HG02623 (cell line): ENCODE measurements at regions not wholly inside any gene's neighbourhood (a gene's known extent, or its start where the extent isn't known, plus 50 kb on each side); places are given as distances from the start of the nearest gene placed in this dataset.
"Not testable (repeated sequence)": the region's sequence is repeated elsewhere in the genome, so short reads cannot be mapped to it uniquely, and the experiment has no call there.

ENCODE experiments used
- ATAC-seq: cut with Tn5 transposase; IDR thresholded peaks from one replicate; pipeline ENCODE4 v1.9.1; 2021; ENCODE audit warnings: moderate library complexity; ENCODE audit not compliant: unreplicated experiment

- ATAC-seq = no peak
These were observed 156.1 kb upstream of the SRD5A2 start for GRCh38 chr2:31736695-31737454.

- no peak for ATAC-seq
These were observed 155.0 kb upstream of the SRD5A2 start for GRCh38 chr2:31735716-31736115.

DNA sequence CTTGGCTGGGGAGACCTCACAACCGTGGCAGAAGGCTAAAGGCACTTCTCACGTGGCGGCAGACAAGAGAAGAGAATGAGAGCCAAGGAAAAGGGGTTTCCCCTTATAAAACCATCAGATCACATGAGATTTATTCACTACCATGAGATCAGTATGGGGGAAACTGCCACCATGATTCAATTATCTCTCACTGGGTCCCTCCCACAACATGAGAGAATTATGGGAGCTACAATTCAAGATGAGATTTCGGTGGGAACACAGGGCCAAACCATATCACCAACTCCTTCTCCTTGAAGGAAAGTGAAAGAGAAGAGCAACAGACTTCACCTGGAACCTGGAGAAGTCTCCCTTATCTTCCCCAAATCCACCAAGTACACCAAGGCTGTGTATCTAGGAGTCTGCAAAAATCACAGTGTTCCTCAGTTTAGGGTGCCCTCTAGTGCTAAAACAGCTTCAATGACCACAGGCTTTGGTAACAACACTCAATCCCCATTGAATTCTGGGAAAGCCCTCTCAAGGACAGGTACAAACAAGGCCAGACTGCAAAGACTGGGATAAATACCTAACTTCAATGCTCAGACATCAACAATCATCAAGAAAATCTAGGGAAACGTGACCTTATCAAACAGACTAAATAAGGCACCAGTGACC lies 148.8 kb upstream of the SRD5A2 start:
- ATAC-seq = no peak

DNA sequence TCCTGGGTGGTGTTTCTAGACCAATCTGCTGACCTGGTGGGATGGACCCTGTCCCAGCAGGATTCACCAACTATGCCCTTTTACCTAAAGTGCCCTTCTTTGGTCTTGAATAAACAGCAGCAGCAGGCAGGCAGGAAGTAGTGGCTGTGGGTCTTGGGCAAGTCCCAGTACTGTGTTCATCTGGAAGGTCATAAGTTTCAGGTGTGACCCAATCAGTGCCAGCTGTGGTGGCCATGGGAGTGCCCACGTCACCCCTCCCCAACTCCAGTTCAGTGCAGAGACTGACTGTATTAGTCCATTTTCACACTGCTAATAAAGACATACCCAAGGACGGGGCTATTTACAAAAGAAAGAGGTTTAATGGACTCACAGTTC lies 148.3 kb upstream of the SRD5A2 start:
- ATAC-seq = no peak

GRCh38 chr2:31728406-31729064 lies 147.8 kb upstream of the SRD5A2 start:
- ATAC-seq = no peak

- no peak for ATAC-seq
These were observed 145.7 kb upstream of the SRD5A2 start for GRCh38 chr2:31726457-31726856.

DNA sequence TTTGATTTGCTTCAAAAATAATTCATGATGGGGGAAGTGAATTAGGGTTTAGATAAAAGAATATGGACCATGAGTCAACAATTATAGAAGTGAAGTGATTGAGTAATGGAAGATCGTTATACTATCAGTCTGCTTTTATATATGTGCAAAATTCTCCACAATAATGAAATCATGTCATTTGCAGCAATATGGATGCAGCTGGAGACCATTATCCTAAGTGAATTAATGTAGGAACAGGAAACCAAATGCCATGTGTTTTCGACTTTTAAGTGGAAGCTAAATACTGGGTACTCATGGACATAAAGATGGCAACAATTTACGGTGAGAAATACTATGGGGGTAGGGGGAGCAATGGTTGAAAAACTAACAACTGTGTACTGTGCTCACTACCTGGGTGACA lies 144.7 kb upstream of the SRD5A2 start:
- no peak for ATAC-seq

GRCh38 chr2:31711737-31712136 lies 131.0 kb upstream of the SRD5A2 start:
- no peak for ATAC-seq

DNA sequence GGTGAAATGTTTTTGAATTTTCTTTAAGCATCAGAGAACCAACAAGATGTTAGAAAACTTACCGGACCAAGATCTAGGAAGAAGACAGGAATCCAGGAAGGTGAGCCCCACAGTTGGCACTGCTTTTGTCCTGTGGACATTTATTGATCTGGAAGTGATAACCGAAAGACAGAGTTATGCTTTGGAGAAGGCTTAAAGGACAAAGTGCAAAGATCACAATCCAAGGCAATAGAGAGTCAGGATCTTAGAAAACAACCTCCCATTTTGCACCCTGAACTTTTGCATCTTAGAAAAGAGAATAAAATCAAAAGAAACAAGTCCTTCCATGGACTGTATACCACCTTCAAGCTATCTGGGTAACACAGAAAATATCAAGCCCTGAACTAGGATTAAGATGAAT lies 129.4 kb upstream of the SRD5A2 start:
- ATAC-seq = no peak

GRCh38 chr2:31707992-31708391 lies 127.3 kb upstream of the SRD5A2 start:
- ATAC-seq = no peak

GRCh38 chr2:31704561-31705212 lies 123.9 kb upstream of the SRD5A2 start:
- no peak for ATAC-seq

GRCh38 chr2:31703253-31703652 lies 122.5 kb upstream of the SRD5A2 start:
- no peak for ATAC-seq

GRCh38 chr2:31698722-31699121 lies 118.0 kb upstream of the SRD5A2 start:
- no peak for ATAC-seq

GRCh38 chr2:31696068-31696467 lies 115.3 kb upstream of the SRD5A2 start:
- no peak for ATAC-seq

- ATAC-seq = no peak
These were observed 113.7 kb upstream of the SRD5A2 start for GRCh38 chr2:31694444-31694843.

GRCh38 chr2:31693882-31694281 lies 113.1 kb upstream of the SRD5A2 start:
- no peak for ATAC-seq

- ATAC-seq = no peak
These were observed 107.5 kb upstream of the SRD5A2 start for GRCh38 chr2:31688282-31688681.

- not testable (repeated sequence) for ATAC-seq
These were observed 102.8 kb upstream of the SRD5A2 start for GRCh38 chr2:31683506-31683905.

DNA sequence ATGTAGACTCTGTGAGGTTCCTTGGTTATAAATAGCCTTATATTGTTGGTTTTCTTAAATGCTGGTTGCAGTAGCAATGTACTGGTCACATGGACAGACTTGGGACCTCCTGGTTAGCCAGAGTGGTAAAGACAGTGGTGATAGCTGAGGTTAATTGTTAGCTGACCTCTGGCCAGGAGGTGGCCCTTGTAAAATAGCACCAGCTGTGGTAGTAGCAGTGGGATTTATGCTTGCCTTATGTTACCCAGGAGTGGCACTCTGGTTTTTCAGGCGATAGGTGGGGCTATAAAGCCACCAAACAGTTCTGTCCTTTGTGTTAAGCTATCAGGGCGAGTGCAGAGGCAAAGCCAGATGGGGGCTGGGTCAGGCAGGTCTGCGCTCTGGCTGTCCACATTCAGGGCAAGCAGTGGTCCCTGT lies 94.8 kb upstream of the SRD5A2 start:
- no peak for ATAC-seq

- no peak for ATAC-seq
These were observed 93.7 kb upstream of the SRD5A2 start for GRCh38 chr2:31674446-31674845.

- ATAC-seq = no peak
These were observed 86.1 kb upstream of the SRD5A2 start for GRCh38 chr2:31666878-31667277.
